ENCODE measurements at regions not wholly inside any gene's neighbourhood (a gene's known extent, or its start where the extent isn't known, plus 50 kb on each side); places are given as distances from the start of the nearest gene placed in this dataset.

- no peak for DNase-seq
These were observed 386.6 kb upstream of the THBS1 start for GRCh38 chr15:39194106-39194830.

DNA sequence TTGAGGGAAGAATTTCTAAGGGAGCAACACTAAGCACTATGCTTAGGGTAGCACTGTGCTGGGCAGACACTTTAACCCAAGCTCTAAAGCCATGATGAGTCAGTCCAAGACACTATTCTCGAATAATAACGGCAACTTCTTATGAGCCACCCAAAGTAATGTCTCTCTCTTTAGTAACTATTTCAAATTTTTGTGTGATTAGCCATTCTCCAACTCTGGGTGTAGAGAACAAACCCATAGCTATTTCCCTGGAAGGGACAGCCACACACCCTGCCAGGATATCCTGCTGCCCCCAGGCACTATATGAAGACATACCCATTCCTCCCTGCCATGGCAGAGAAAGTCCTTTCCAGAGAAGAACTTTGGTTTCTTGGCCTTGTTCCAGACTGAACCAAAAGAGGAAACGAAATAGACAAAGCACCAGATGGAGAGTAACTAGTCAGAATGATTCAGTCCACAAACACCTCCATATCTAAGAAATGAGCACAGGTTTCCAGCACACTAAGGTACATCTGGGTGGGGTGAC lies 384.9 kb upstream of the THBS1 start:
- DNase-seq, result peak; percentile 23

GRCh38 chr15:39198044-39199000 lies 382.6 kb upstream of the THBS1 start:
- DNase-seq, result no peak

DNA sequence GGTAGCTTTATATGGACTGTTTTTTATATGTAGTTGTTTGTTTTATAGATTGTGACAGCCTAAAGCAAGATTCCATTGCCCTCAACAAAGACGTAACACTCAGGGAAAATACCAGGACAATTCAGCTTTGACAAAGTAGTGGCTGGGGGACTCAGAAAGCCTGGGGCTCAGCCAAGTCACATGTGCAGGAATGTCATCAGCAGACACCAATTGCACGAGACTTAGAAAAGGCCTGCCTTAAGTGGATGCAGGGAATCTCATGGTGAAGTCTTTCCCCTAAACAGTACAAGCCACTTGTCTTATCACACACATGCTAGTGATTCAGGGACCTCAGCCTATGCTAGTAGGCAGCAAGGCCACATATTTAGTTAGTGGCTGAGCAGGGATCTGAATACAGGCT lies 381.8 kb upstream of the THBS1 start:
- no peak for DNase-seq

DNA sequence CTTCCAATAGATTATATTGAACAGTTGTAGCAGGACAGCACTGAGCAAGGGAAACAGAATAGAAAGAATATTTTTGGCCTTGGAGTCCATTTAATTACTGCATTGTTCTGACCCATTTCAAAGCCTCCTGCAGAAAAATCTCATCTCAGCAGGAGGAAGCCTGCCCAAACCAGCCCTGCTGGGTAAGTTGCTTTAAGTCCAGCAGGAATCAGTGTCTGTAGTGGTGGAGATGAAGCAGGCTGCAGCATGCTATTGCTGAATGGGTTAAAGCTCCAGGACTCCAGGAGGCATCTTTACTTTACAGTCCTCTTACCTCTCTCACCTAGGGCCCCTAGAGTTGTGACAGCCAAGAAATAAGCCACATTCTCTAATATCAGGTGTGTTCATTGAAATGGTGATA lies 380.3 kb upstream of the THBS1 start:
- DNase-seq, result no peak

DNA sequence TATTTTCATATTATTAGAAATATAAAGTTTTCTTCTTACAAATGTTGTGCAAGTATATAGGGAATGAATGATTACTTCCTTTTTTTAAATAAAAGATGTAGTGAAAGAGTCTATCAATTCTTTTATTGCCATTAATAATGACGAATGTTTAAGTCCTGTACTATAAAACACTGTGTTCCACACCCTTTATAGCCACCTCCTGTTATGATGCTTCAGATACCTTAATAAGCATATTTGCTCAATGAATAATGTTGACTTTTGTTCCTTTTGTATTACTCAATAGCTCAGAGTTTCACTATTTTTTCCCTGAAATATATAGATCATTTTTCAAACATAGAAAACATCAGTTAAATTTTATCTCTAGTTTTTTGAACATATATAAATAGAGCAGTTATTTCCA lies 378.2 kb upstream of the THBS1 start:
- no peak for DNase-seq

GRCh38 chr15:39204031-39204430 lies 376.8 kb upstream of the THBS1 start:
- no peak for DNase-seq

DNA sequence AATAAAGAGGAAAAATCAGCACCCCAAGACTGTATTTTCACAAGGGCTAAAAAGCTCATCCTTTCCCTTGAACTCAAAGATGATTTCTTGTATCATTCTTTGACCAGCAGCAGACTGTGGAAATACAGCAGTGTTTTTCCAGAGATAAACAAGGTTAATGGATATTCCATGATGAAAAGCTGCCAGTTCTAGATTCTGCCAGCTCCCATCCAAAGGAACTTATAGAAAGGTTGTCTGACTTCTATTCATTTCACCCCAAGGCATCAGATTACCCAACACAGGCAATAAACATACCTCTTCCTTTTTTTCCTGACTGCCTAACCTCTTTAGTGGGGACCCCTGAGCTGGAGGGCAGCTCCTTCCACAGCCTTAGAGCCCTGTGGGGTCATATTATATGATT lies 375.8 kb upstream of the THBS1 start:
- DNase-seq, result no peak

GRCh38 chr15:39205506-39206371 lies 375.1 kb upstream of the THBS1 start:
- no peak for DNase-seq

GRCh38 chr15:39207532-39208115 lies 373.3 kb upstream of the THBS1 start:
- no peak for DNase-seq

DNA sequence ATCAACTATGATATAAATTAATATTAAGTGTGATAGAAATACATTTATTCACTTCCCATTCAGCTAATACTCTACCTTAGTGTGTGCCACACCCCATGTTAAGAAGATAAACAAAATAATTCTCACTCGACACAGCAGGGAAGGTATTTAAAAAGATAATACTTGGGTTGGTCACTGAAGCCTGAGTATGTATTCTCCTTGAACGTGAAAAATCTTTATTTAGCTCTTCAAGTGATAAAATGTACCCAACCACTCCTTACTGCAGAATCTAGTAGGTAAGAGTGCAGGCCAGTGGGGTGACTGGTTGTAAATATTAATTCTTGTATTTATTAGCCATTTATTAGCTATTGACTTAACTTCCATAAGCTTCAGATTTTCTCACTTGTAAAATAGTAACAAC lies 372.7 kb upstream of the THBS1 start:
- no peak for DNase-seq

DNA sequence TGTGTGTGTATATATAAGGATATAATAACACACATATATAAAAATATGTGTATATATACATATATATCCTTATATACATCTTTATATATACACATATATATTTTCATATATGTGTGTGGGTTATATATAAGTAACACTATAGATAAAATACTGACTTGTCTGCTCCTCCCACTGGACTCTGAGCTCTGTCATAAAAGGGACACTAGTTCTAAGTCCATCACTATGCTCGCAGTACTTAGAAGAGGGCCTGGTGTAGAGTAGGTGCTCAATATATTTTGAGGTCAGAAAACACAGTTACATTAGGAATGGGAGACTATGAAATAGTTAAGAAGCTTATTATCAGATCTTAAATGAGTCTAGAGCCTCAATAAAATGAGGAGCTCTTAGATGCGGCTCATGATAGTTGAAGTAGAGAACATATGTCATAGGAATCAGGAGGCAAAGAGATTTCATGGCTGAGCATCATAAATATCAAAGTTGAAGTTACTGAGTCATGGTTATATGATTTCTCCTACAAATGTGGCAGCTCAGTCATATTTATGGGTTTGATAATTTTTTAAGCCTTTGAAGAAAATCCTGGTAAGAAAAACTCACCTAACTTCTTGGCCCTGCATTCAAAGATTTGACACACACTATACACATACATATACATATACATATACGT lies 371.2 kb upstream of the THBS1 start:
- DNase-seq, result no peak

GRCh38 chr15:39211108-39211979 lies 369.5 kb upstream of the THBS1 start:
- DNase-seq, result no peak

- no peak for DNase-seq
These were observed 367.5 kb upstream of the THBS1 start for GRCh38 chr15:39213385-39213840.

DNA sequence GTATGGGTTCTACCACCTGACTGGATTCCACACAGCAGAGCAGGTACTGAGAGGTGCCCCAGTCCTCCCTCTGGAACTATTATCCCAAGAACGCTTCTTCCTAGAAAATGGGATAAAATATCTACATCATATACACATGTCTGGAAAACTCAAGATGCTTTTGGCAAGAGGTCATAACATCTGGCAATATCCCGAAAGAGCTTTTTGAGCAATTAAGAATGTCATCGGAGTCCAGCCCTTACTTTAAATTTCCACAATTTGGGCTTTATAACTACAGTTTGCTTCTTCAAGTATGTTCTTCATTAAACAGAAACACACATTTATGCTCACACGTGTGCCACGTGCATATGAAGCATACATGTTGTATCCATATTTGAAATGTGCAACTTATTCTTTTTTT lies 365.9 kb upstream of the THBS1 start:
- no peak for DNase-seq

GRCh38 chr15:39216816-39217215 lies 364.1 kb upstream of the THBS1 start:
- DNase-seq, result no peak

GRCh38 chr15:39219608-39220007 lies 361.3 kb upstream of the THBS1 start:
- no peak for DNase-seq

DNA sequence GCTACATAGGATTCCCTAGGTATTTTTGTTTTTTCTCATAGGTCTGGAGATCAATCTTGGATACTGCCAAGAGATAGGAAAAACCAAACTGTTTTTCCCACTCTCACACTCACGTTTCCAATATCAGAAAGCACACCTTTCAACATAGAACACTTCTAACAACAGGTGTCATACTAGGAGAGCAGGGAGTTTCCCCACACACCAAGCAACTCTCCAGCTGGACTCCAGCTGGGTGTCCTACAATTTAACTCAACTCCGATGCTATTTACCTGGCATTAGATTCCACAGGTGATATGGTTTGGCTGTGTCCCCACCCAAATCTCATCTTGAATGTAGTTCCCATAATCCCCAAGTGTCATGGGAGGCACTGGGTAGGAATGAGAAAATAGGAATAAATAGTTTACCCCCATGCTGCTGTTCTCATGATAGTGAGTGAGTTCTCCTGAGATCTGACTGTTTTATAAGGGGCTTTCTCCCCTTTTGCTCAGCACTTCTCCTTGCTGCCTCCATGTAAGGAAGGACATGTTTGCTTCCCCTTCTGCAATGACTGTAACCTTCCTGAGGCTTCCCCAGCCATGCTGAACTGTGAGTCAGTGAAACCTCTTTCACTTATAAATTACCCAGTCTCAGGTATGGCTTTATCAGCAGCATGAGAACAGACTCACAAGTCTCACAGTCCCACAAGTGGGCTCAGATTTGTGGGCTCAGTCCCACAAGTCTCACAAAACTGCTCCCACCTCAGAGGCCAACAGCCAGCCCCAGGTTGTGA lies 354.5 kb upstream of the THBS1 start:
- no peak for DNase-seq

- no peak for DNase-seq
These were observed 353.9 kb upstream of the THBS1 start for GRCh38 chr15:39227001-39227400.

DNA sequence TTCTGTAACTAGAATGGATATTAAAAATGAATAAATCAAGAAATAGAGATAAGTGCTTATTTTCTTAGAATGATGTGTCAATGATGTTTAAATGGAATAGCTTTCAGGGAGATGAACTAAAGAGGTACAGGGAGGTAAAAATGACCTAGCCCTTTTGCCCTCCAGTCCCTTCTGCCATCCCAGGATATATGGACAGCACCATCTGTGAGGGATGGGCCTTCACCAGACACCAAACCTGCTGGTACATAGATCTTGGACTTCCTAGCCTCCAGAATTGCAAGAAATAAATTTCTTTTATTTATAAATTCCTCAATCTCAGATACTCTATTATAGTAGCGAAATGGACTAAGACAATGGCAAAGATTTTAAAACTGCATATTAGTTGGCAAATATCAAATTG lies 352.0 kb upstream of the THBS1 start:
- DNase-seq, result no peak
